PC-9 (cell line): ENCODE measurements at regions not wholly inside any gene's neighbourhood (a gene's known extent, or its start where the extent isn't known, plus 50 kb on each side); places are given as distances from the start of the nearest gene placed in this dataset.
"Not testable (repeated sequence)": the region's sequence is repeated elsewhere in the genome, so short reads cannot be mapped to it uniquely, and the experiment has no call there.

Source experiments
- CTCF ChIP-seq: fragments of 200-600 bp; sonication (generic); conservative IDR thresholded peaks from 2 replicates; pipeline ENCODE4 v1.6.1; 2017; ENCODE audit warnings: mixed run types, antibody characterized with exemption, mild to moderate bottlenecking, moderate library complexity
- EZH2 ChIP-seq: fragments of 200-600 bp; sonication (generic); IDR thresholded peaks from 2 replicates; pipeline ENCODE4 v1.8.0; 2017; ENCODE audit warnings: antibody characterized with exemption, low read depth

- TF ChIP-seq CTCF, EZH2: not testable (repeated sequence)
These were observed 129.3 kb upstream of the CCZ1B start for GRCh38 chr7:6955385-6955784.
